Glutamatergic neuron (in vitro differentiated cells): ENCODE measurements at regions not wholly inside any gene's neighbourhood (a gene's known extent, or its start where the extent isn't known, plus 50 kb on each side); places are given as distances from the start of the nearest gene placed in this dataset.

Source experiments
- DNase-seq: peaks from one replicate; pipeline ENCODE4 v3.0.0; 2022
- H3K27ac Mint-ChIP-seq: one replicate; pipeline ENCODE4 v1.8.0; 2020; ENCODE audit warnings: mild to moderate bottlenecking, mixed read lengths, inconsistent platforms; ENCODE audit not compliant: unreplicated experiment
- H3K27me3 Mint-ChIP-seq: one replicate; pipeline ENCODE4 v1.8.0; 2020; ENCODE audit warnings: mild to moderate bottlenecking, moderate library complexity, mixed read lengths, inconsistent platforms; ENCODE audit not compliant: unreplicated experiment
- H3K36me3 Mint-ChIP-seq: one replicate; pipeline ENCODE4 v1.8.0; 2020; ENCODE audit warnings: mild to moderate bottlenecking, mixed read lengths, inconsistent platforms; ENCODE audit not compliant: unreplicated experiment
- H3K4me1 Mint-ChIP-seq: one replicate; pipeline ENCODE4 v1.8.0; 2020; ENCODE audit warnings: mild to moderate bottlenecking, low read depth, mixed read lengths, inconsistent platforms; ENCODE audit not compliant: unreplicated experiment
- H3K4me3 Mint-ChIP-seq: one replicate; pipeline ENCODE4 v1.8.0; 2020; ENCODE audit warnings: mild to moderate bottlenecking, mixed read lengths, inconsistent platforms; ENCODE audit not compliant: unreplicated experiment
- H3K9me3 Mint-ChIP-seq: one replicate; pipeline ENCODE4 v1.8.0; 2020; ENCODE audit warnings: mild to moderate bottlenecking, moderate library complexity, mixed read lengths, inconsistent platforms; ENCODE audit not compliant: unreplicated experiment
- TF ChIP-seq, protein P1 (sequence below): fragments of 200-600 bp; sonication (generic); IDR thresholded peaks from one replicate; pipeline ENCODE4 v1.5.0; 2021; ENCODE audit not compliant: partially characterized antibody, unreplicated experiment

DNA sequence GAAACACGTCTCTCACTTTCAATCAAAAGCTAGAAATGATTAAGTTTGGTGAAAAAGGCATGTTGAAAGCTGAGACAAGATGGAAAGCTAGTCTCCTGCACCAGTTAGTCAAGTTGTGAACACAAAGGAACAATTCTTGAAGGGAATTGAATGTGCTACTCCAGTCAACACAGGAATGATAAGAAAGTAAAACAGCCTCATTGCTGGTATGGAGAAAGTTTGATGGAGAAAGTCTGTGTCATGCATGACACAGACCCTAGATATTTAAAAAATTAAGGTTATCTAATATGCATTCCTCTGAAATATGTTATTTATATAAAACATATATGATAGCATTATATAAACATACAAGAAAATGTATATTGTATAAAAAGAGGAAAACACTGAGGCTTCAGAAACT, 699.4 kb upstream of the FZD8 start:
- Mint-ChIP-seq H3K27ac (no peak overlapping the region), H3K36me3 (no peaks in the 10 kb centered on the region), H3K9me3 (no peaks in the 10 kb centered on the region), H3K27me3 (no peaks in the 10 kb centered on the region), H3K4me1 (no peaks in the 10 kb centered on the region), H3K4me3 (no peak overlapping the region)
- DNase-seq = no peak
- TF ChIP-seq, protein P1, sequence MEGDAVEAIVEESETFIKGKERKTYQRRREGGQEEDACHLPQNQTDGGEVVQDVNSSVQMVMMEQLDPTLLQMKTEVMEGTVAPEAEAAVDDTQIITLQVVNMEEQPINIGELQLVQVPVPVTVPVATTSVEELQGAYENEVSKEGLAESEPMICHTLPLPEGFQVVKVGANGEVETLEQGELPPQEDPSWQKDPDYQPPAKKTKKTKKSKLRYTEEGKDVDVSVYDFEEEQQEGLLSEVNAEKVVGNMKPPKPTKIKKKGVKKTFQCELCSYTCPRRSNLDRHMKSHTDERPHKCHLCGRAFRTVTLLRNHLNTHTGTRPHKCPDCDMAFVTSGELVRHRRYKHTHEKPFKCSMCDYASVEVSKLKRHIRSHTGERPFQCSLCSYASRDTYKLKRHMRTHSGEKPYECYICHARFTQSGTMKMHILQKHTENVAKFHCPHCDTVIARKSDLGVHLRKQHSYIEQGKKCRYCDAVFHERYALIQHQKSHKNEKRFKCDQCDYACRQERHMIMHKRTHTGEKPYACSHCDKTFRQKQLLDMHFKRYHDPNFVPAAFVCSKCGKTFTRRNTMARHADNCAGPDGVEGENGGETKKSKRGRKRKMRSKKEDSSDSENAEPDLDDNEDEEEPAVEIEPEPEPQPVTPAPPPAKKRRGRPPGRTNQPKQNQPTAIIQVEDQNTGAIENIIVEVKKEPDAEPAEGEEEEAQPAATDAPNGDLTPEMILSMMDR = no peak

GRCh38 chr10:36336315-36336714, 694.2 kb upstream of the FZD8 start:
- Mint-ChIP-seq H3K36me3 (no peaks in the 10 kb centered on the region), H3K9me3 (no peaks in the 10 kb centered on the region), H3K4me1 (peaks cover 6% of the 10 kb centered on the region), H3K27ac (no peak overlapping the region), H3K27me3 (no peaks in the 10 kb centered on the region), H3K4me3 (no peak overlapping the region)
- no peak for DNase-seq
- TF ChIP-seq, protein P1 = no peak

GRCh38 chr10:36333446-36333845, 691.4 kb upstream of the FZD8 start:
- DNase-seq = no peak
- TF ChIP-seq, protein P1 = no peak
- Mint-ChIP-seq H3K36me3 (no peaks in the 10 kb centered on the region), H3K9me3 (no peaks in the 10 kb centered on the region), H3K4me1 (peaks cover 6% of the 10 kb centered on the region), H3K27ac (no peak overlapping the region), H3K27me3 (no peaks in the 10 kb centered on the region), H3K4me3 (no peak overlapping the region)

DNA sequence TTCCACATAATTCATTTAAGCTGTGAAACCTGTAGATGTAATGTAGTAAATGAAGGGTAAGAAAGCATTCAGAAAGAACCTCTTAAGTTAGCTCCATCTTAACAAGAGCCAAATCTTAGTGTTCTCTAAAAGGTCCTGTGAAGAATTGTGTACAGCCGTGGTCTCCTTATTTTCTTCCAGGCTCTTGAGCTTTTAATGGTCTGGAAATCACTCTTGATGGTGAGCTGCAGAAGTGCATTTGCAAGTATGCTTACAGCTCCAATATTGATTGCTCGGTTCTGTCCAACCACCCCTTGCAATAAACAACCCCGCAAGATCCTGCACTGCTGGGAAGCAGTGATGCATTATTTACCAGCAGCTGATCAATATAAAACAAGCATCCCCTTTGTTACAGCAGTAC, 690.8 kb upstream of the FZD8 start:
- H3K4me3 Mint-ChIP-seq = no peak overlapping the region
- no peaks in the 10 kb centered on the region for H3K36me3 Mint-ChIP-seq
- no peaks in the 10 kb centered on the region for H3K9me3 Mint-ChIP-seq
- H3K27me3 Mint-ChIP-seq = no peaks in the 10 kb centered on the region
- TF ChIP-seq, protein P1 = no peak
- no peak overlapping the region for H3K27ac Mint-ChIP-seq
- no peak for DNase-seq
- H3K4me1 Mint-ChIP-seq = peaks cover 6% of the 10 kb centered on the region

- TF ChIP-seq, protein P1 = no peak
- no peaks in the 10 kb centered on the region for H3K27me3 Mint-ChIP-seq
- no peaks in the 10 kb centered on the region for H3K9me3 Mint-ChIP-seq
- H3K4me1 Mint-ChIP-seq = peaks cover 6% of the 10 kb centered on the region
- no peak overlapping the region for H3K27ac Mint-ChIP-seq
- DNase-seq = no peak
- H3K36me3 Mint-ChIP-seq = no peaks in the 10 kb centered on the region
- no peak overlapping the region for H3K4me3 Mint-ChIP-seq
Measured at GRCh38 chr10:36331121-36331520, 689.0 kb upstream of the FZD8 start.
